Stimulated activated CD8-positive, alpha-beta memory T cell treated with anti-CD3 and anti-CD28 coated beads, Interleukin-2, amount 100 ng/mL, for 48 hours (primary cell): ENCODE measurements at regions not wholly inside any gene's neighbourhood (a gene's known extent, or its start where the extent isn't known, plus 50 kb on each side); places are given as distances from the start of the nearest gene placed in this dataset.
"Not testable (repeated sequence)": the region's sequence is repeated elsewhere in the genome, so short reads cannot be mapped to it uniquely, and the experiment has no call there.

Source experiments
- DNase-seq, 2 donors: peaks; one replicate each; pipeline ENCODE4 v3.0.0-alpha.2; 2020; ENCODE audit warnings: low read depth in 2 of 2

DNA sequence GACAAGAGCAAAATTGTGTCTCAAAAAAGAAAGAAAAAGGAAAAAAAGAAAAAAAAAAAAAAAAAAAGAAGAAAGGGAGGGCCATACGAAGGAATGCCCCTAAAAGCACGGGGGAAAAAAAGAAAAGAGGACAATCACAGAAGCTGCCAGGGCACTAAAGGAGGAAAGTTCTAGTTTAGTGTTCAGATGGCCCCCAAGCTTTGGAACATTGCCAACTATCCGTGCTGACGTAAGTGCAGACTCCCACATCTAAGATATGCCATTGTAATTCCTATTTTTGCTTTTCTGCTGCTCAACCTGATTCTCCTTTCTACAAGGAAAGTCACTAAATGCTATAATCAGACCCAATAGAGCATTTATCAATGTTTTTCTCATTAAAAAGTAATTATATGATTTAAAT lies 842.1 kb downstream of the KCNJ2 start:
- DNase-seq = no peak

- no peak for DNase-seq
Measured at GRCh38 chr17:71019699-71020098, 850.4 kb downstream of the KCNJ2 start.

DNA sequence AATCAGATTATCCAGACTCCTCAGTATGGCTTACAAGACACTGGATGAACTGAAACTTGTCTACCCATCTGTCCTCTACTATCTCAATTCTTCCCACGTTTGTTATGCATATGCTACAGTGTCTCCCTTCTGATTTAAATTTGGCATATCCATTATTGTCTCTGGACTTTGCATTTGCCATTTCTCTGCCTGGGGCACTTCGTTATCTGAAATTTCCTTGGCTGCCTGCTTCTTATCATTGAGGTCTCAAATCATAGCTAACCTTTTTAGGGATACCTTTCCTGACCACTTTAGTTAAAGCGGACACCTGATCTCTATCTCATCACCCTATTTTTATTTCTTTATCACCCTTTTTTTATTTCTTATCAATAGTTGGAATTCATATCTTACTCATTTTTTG lies 853.4 kb downstream of the KCNJ2 start:
- DNase-seq = no peak

- DNase-seq = no peak
Measured at GRCh38 chr17:71023249-71024030, 854.1 kb downstream of the KCNJ2 start.

GRCh38 chr17:71024172-71024571 lies 854.8 kb downstream of the KCNJ2 start:
- DNase-seq = no peak

DNA sequence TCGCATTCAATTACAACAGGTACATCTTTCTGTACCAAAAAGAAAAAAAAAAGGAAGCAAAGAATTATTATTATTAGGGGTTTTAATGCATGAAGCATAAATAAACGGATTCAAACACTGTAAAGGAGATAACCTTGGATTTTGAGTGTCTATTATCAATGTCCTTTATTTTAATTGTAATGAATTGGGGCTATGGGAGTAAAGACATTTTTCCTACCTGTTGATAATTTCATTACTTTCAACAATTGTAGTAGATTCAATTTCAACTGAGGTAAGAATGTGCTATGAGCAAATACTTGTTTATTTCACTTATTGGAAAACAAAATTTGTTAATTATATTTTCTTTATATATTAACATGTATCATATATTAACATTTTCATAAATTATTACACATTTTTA lies 855.6 kb downstream of the KCNJ2 start:
- no peak for DNase-seq

DNA sequence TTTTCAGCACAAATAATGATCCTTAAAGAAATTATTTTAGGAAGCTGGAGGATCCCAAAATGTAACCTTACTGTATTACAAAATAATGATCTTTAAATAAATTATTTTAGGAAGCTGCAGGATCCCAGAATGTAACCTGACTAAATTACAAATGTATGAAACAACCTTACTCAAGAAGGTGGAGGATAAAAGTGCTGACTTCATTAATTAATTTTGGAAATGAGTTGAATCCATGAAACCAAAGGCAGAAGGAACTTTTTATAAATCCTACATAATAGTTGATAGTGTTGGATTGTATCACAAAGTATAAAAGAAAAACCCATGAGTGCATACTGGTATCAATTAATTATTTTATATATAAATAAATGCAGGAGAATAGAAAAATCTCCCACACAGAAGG lies 859.9 kb downstream of the KCNJ2 start:
- no peak for DNase-seq

- DNase-seq = not testable (repeated sequence)
Measured at GRCh38 chr17:71031286-71031685, 862.0 kb downstream of the KCNJ2 start.

DNA sequence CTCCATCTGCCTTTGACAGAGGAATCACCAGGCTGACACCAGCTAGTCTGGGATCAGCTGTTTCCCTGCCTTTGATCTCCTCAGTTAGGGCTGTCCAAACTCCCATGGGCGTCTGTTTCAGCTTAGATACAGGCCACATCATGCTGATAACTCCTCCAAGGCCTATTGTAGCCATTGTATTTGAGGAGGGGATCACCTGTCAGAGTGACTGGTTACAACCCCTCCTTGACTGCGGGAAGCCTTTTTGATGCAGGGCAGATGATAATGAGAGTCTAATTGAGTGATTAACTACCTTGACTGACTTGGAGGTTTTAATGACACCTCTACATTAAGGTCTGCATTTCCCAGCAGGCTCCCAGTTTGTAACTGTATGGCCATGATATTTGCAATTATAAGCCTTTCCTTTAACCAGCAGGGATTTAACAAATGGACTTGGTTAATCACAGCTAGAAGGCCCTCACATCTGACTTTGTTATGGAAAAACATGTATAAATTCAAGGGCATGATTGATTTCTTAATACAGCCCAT lies 863.5 kb downstream of the KCNJ2 start:
- DNase-seq = no peak

DNA sequence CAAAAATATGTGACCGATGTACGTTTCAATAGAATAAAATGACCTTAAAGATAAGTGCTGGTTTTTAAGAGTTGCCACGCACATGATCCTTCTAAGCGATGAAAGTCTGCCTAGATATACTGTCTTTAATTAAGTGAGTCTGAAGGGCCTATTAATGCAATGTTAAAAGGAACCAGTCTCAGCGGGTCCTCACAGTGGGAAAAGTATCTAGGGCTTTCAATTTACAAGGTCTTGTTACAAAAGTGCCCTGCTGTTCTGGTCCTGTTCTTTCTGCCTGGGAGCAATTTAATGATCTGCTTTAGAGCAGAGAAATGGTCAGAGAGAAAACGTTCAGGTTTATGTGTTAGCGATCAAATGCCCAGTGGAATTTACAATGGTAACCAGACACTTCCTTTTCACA lies 864.0 kb downstream of the KCNJ2 start:
- no peak for DNase-seq

DNA sequence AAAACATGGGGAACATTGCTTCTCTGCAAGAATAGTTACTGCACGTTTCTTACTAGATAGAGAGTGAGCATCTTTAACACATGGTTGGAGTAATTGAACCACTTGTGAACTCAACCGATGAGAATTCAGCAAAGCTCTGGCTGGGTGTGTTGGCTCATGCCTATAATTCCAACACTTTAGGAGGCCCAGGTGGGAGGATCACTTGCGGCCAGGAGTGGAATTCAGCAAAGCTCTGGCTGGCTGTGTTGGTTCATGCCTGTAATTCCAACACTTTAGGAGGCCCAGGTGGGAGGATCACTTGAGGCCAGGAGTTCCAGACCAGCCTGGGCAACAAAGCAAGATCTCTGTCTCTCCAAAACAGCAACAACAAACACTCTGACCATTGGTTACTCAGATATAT lies 865.9 kb downstream of the KCNJ2 start:
- no peak for DNase-seq

- DNase-seq = no peak
Measured at GRCh38 chr17:71037386-71037785, 868.1 kb downstream of the KCNJ2 start.

- no peak for DNase-seq
Measured at GRCh38 chr17:71039391-71039790, 870.1 kb downstream of the KCNJ2 start.

- DNase-seq = no peak
Measured at GRCh38 chr17:71052971-71053370, 883.6 kb downstream of the KCNJ2 start.

DNA sequence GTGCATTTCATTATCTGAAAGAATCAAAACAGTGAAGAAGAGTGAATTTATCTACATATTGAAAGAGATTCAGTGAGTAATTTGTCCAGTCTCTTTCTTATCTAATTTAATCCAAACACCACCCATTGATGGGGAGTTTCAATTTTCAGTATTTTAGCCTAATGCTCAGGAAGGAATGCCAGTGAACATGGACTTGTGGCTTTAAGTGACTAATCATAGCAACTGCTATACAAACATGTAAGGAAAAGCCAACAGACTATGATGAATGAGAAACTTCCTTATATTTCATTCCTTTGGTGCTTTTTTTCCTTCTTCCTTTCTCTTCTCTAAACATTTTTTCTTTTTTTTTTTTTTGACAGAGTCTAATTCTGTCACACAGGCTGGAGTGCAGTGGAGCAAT lies 885.8 kb downstream of the KCNJ2 start:
- DNase-seq = no peak

- no peak for DNase-seq
Measured at GRCh38 chr17:71057448-71057847, 888.1 kb downstream of the KCNJ2 start.

DNA sequence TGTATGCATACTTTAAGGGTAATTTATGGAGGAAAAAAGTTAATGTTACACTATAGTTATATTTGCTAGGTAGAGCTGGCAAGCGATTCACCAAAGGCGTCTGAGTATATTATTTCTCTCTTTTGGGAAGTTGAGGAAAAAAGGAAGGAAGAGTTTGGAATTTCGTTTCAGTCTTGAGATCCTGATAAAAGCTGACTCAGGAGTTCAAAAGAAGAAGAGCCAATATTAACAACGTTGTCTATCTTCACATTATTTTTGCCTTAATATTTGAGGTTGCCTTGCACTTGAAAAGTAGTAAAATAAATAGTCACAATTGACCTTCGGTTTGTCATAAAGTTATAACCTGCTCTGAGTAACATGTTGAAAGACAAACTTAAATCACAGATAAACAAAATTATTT lies 888.6 kb downstream of the KCNJ2 start:
- DNase-seq = no peak

GRCh38 chr17:71063127-71063526 lies 893.8 kb downstream of the KCNJ2 start:
- DNase-seq = no peak

DNA sequence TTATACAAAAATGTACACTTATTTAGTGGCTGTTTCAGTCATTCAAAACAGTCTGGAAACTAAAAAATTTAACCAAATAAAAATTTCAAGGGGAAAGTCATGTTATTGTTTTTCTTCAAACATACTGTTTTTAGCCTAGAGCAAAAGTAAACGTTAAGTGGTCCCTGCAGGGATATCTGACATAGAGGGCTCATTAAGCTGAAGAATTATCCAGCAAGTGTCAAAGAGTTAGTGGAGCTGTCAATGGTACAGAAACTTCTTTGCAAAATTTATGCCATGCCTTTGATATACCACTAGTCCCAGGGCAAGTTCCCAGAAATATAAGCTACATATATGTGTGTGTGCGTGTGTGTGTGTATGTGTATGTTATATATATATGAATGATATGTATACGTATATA lies 894.2 kb downstream of the KCNJ2 start:
- DNase-seq = no peak

GRCh38 chr17:71067669-71068407 lies 898.5 kb downstream of the KCNJ2 start:
- DNase-seq = no peak

- DNase-seq = no peak
Measured at GRCh38 chr17:71068408-71068750, 899.0 kb downstream of the KCNJ2 start.

DNA sequence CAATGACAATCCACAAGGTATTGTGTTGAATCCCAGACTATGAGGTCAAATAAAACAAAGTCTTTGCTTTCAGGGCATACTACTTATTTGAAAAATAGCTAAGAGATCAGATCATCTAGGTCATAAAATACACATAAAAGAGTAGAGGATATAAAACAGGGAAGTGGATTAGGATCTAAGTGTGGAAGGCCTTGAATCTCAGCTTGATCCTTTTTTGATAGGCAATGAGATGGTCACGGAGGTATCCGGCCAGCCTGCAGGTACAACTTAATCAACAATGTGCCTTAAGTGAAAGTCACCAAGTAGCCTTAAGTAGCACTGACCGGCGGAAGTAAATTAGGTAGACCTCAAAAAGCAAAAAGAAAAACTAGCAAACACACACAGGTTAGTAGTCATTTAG lies 901.7 kb downstream of the KCNJ2 start:
- no peak for DNase-seq

DNA sequence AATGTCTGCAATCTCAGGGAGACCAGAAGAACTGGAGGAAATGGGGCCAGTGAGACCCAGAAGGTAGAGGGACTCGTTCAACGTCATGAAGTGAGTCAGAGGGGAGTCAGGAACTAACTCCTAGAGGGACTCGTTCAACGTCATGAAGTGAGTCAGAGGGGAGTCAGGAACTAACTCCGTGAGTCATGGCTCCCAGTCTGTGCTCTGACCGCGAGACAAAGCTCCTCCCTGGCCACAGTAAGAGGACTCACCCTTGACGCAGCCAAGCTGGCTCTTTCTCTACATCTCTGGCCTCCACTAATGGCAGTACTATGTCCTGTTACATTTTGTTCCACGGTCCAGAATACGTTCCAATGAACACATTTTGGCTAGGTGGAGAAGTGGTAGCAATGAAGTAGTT lies 902.5 kb downstream of the KCNJ2 start:
- DNase-seq = no peak
